MG63 (cell line): ENCODE measurements at regions not wholly inside any gene's neighbourhood (a gene's known extent, or its start where the extent isn't known, plus 50 kb on each side); places are given as distances from the start of the nearest gene placed in this dataset.
"Not testable (repeated sequence)": the region's sequence is repeated elsewhere in the genome, so short reads cannot be mapped to it uniquely, and the experiment has no call there.

Source experiments
- DNase-seq: peaks from one replicate; pipeline ENCODE4 v3.0.0-alpha.2; 2020
- H3K27me3 ChIP-seq: fragments of 250-450 bp; sonication (Bioruptor Pico); 2 replicates; pipeline ENCODE4 v1.5.1; 2020; ENCODE audit warnings: mild to moderate bottlenecking, moderate library complexity
- H3K36me3 ChIP-seq: fragments of 250-450 bp; sonication (Bioruptor Pico); 2 replicates; pipeline ENCODE4 v1.5.1; 2020; ENCODE audit warnings: mild to moderate bottlenecking, moderate library complexity
- H3K4me3 ChIP-seq: fragments of 250-450 bp; sonication (Bioruptor Pico); 2 replicates; pipeline ENCODE4 v1.5.1; 2020; ENCODE audit warnings: mild to moderate bottlenecking, moderate library complexity
- H3K9me3 ChIP-seq: fragments of 250-450 bp; sonication (Bioruptor Pico); 2 replicates; pipeline ENCODE4 v1.5.1; 2020; ENCODE audit warnings: mild to moderate bottlenecking, moderate library complexity

DNA sequence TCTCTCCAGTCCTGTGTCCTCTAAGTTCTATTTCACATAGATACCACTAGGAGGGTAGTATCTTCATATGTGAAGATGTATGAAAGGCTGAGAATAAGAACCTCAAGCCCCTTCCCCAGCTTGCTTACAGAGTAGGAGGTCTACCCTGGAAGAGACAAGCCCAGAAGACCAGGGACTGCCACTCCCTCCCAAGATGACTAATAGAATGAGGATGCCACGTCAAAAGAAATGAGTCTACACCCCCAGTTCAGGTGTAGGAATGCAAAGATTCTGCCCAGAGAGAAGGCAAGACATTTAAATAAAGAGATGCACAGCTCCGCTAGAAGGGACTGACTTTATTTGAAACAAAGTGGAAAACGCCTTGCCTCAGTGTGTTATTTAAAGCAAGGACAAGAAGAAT, 1006.0 kb upstream of the USP15 start:
- Histone ChIP-seq H3K4me3 (no peak overlapping the region), H3K27me3 (no peaks in the 10 kb centered on the region), H3K36me3 (no peaks in the 10 kb centered on the region), H3K9me3 (no peaks in the 10 kb centered on the region)
- DNase-seq = no peak

GRCh38 chr12:61264294-61264693, 995.9 kb upstream of the USP15 start:
- H3K36me3 ChIP-seq, H3K9me3 ChIP-seq, H3K27me3 ChIP-seq, DNase-seq, H3K4me3 ChIP-seq: not testable (repeated sequence)

DNA sequence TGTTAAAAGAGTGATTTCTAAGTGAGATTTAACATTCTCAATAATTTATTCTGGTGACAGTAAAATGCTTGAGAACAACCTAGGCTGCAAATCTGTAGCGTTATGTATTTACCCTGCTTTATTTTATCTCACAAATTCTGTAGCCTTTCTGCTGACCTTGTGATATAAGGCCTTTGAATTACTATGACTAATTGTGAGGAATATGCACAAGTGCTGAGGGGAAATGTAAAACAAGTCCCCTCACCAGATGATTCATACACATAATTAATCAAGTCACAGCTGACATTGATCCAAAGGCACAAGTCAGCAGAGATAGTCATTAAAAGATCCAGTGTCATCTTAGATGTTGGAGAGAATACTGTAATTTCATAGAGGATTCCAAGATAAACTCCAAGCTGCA, 992.7 kb upstream of the USP15 start:
- no peaks in the 10 kb centered on the region for H3K9me3 ChIP-seq
- DNase-seq = no peak
- H3K27me3 ChIP-seq = no peaks in the 10 kb centered on the region
- H3K36me3 ChIP-seq = no peaks in the 10 kb centered on the region
- H3K4me3 ChIP-seq = no peak overlapping the region

DNA sequence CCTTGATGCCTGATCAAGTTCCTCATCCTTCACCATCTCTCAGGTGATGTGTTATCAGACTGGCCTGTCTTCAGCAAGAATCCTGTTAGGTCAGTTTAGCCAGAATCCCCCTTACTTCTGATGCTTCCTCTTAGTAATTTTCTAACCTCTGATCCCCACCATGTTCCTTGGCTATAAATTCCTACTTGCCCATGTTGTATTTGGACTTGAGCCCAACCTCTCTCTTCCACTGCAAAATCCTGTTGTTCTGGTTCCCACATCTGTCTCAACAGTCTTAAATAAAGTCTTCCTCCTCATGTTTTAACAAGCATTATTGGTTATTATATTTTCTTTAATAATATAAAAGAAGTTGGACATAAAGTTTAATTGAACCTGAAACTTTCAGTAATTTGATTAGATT, 987.8 kb upstream of the USP15 start:
- Histone ChIP-seq H3K4me3 (no peak overlapping the region), H3K9me3 (no peaks in the 10 kb centered on the region), H3K27me3 (no peaks in the 10 kb centered on the region), H3K36me3 (no peaks in the 10 kb centered on the region)
- no peak for DNase-seq

- Histone ChIP-seq H3K4me3 (no peak overlapping the region), H3K9me3 (no peaks in the 10 kb centered on the region; the same call in 1 of the 2 replicates), H3K27me3 (no peaks in the 10 kb centered on the region), H3K36me3 (no peaks in the 10 kb centered on the region)
- no peak for DNase-seq
Measured at GRCh38 chr12:61282790-61283575, 977.2 kb upstream of the USP15 start.

DNA sequence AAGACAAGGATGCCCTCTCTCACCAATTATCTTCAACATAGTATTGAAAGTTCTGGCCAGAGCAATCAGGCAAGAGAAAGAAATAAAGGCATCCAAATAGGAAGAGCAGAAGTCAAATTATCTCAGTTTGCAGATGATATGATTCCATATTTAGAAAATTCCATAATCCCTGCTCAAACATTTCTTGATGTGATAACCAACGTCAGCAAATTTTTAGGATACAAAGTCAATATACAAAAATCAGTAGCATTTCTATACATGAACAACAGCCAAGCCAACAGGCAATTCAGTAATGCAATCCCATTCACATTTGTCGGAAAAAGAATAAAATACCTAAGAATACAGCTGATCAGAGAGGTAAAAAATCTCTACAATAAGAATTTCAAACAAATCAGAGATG, 969.7 kb upstream of the USP15 start:
- H3K4me3 ChIP-seq = no peak overlapping the region
- no peak for DNase-seq
- no peaks in the 10 kb centered on the region for H3K36me3 ChIP-seq
- no peaks in the 10 kb centered on the region for H3K27me3 ChIP-seq
- H3K9me3 ChIP-seq = no peaks in the 10 kb centered on the region; the same call in 1 of the 2 replicates

GRCh38 chr12:61291647-61292046, 968.6 kb upstream of the USP15 start:
- H3K27me3 ChIP-seq = no peaks in the 10 kb centered on the region
- no peaks in the 10 kb centered on the region for H3K36me3 ChIP-seq
- no peaks in the 10 kb centered on the region for H3K9me3 ChIP-seq
- DNase-seq = no peak
- no peak overlapping the region for H3K4me3 ChIP-seq

DNA sequence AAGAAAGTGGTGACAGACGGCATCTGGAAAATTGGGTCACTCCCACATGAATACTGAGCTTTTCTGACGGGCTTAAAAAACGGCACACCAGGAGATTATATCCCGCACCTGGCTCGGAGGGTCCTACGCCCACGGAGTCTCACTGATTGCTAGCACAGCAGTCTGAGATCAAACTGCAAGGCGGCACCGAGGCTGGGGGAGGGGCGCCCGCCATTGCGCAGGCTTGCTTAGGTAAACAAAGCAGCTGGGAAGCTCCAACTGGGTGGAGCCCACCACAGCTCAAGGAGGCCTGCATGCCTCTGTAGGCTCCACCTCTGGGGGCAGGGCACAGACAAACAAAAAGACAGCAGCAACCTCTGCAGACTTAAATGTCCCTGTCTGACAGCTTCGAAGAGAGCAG, 966.2 kb upstream of the USP15 start:
- not testable (repeated sequence) for H3K27me3 ChIP-seq, H3K9me3 ChIP-seq, H3K4me3 ChIP-seq, H3K36me3 ChIP-seq, DNase-seq

GRCh38 chr12:61301817-61302216, 958.4 kb upstream of the USP15 start:
- H3K9me3 ChIP-seq = no peaks in the 10 kb centered on the region
- no peaks in the 10 kb centered on the region for H3K27me3 ChIP-seq
- no peak for DNase-seq
- H3K4me3 ChIP-seq = no peak overlapping the region
- H3K36me3 ChIP-seq = no peaks in the 10 kb centered on the region

DNA sequence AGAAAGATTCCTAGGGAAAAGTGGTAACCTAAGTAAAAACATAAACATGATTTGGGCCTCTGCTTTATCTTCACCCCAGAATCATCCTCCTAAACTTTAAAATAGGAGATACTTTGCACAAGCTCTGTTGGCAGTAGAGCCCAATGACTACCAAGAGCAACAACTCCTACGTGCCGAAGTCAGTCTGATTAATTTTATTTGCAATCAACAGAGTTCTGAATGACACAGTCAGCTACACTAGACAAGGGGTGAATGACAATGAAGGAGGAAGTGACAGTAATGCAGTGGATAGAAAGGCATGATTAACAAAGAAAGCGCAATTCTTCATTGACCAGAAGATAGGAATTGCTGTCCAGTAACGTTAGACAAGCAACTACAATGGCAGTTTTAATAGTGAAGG, 957.9 kb upstream of the USP15 start:
- no peak for DNase-seq
- Histone ChIP-seq H3K36me3 (no peaks in the 10 kb centered on the region), H3K4me3 (no peak overlapping the region), H3K9me3 (no peaks in the 10 kb centered on the region), H3K27me3 (no peaks in the 10 kb centered on the region)

- H3K4me3 ChIP-seq = no peak overlapping the region
- H3K27me3 ChIP-seq = no peaks in the 10 kb centered on the region
- no peaks in the 10 kb centered on the region for H3K36me3 ChIP-seq
Measured at GRCh38 chr12:61308220-61308619, 952.0 kb upstream of the USP15 start.

DNA sequence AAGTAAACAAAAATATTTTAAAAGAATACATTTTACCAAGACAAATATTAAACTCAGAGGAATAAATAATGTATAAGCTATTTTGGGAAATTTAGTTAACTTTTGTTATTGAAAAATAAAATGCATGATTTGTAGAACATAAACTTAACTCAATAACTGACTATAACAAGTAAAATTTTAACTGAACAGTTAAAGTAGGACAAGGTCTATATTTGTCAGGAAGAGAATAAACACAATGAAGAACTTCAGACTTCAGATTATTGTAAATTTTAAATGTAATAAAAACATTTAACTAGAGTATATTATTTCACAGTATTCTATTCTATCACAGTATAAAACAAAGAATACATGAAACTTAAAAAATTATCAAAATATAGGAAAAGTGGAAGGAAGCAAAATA, 948.8 kb upstream of the USP15 start:
- Histone ChIP-seq H3K36me3 (no peaks in the 10 kb centered on the region), H3K4me3 (no peak overlapping the region), H3K27me3 (no peaks in the 10 kb centered on the region), H3K9me3 (no peaks in the 10 kb centered on the region)
- no peak for DNase-seq

More at GRCh38 chr12:61308220-61308619, 952.0 kb upstream of the USP15 start:
- H3K9me3 ChIP-seq = no peaks in the 10 kb centered on the region
- DNase-seq = no peak

- Histone ChIP-seq H3K27me3 (no peaks in the 10 kb centered on the region), H3K9me3 (no peaks in the 10 kb centered on the region), H3K4me3 (no peak overlapping the region), H3K36me3 (no peaks in the 10 kb centered on the region)
- no peak for DNase-seq
Measured at GRCh38 chr12:61348871-61349270, 911.3 kb upstream of the USP15 start.

DNA sequence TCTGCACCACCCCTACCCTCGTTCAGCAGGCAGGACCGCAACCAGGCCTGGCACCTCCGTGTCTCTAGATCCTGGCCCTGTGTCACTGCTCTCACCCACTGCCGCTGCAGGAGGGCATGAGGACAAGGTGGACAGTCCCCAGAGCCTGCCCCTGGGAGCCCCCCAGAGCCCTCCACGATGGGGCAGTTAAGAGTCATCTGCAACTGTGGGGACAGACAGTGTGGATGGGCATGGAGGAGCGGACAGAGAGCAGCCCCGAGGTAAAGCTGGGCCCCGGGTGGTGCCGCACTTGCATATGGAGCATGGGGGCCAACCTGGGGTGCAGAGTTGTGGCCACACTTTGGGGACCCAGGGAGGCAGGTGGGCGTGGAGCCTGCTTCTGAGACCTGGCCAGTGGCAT, 905.1 kb upstream of the USP15 start:
- Histone ChIP-seq H3K27me3 (no peaks in the 10 kb centered on the region), H3K4me3 (no peak overlapping the region), H3K36me3 (no peaks in the 10 kb centered on the region), H3K9me3 (no peaks in the 10 kb centered on the region)
- DNase-seq = no peak

DNA sequence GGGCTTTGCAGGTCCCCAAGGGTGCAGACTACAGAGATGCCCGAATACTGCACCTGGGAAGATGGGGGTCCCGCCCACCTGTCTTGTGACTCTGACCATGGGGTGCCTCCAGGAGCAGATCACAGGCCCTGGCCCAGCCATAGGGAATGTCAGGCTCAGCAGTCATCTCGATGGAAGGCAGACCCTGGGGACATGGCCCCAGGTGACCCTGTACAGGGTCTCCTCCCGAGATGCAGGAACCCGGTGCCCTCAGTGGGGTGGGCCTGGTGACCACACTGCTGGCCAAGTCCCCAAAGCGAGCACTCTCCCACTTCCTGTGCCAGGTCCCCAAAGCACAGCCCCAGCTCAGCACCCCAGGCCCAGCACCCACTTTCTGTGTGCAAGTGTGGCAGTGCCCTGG, 903.7 kb upstream of the USP15 start:
- DNase-seq = no peak
- Histone ChIP-seq H3K9me3 (no peaks in the 10 kb centered on the region), H3K36me3 (no peaks in the 10 kb centered on the region), H3K27me3 (no peaks in the 10 kb centered on the region), H3K4me3 (no peak overlapping the region)

DNA sequence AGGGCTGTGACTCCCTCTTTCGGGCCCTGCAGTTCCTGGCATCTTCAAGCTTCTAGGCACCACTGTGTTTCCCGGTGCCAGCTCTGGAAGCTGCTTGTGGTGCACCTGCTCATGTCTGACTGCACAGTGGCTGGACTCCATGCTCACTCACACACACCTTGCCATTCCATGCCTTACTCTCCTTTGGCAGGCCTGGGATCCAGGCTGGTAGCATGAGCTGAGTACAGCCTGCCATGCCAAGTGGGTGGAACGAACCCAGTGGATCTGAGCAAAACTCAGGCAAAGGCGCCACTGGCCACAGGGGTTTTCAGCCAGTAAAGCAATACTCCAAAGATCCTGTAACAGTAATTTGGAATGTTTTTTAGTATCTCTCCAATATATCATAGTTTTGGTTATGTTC, 902.7 kb upstream of the USP15 start:
- no peak for DNase-seq
- Histone ChIP-seq H3K4me3 (no peak overlapping the region), H3K27me3 (no peaks in the 10 kb centered on the region), H3K9me3 (no peaks in the 10 kb centered on the region), H3K36me3 (no peaks in the 10 kb centered on the region)

- Histone ChIP-seq H3K36me3 (no peaks in the 10 kb centered on the region), H3K9me3 (no peaks in the 10 kb centered on the region), H3K27me3 (no peaks in the 10 kb centered on the region), H3K4me3 (no peak overlapping the region)
- no peak for DNase-seq
Measured at GRCh38 chr12:61362037-61362436, 898.2 kb upstream of the USP15 start.

GRCh38 chr12:61365001-61365400, 895.2 kb upstream of the USP15 start:
- no peak for DNase-seq
- H3K27me3 ChIP-seq = no peaks in the 10 kb centered on the region
- no peaks in the 10 kb centered on the region for H3K36me3 ChIP-seq
- no peak overlapping the region for H3K4me3 ChIP-seq
- H3K9me3 ChIP-seq = no peaks in the 10 kb centered on the region
